Fibroblast of lung (primary cell): ENCODE measurements at regions not wholly inside any gene's neighbourhood (a gene's known extent, or its start where the extent isn't known, plus 50 kb on each side); places are given as distances from the start of the nearest gene placed in this dataset.

ENCODE experiments used
- EZH2 ChIP-seq: IDR thresholded peaks from 2 replicates; pipeline ENCODE4 v1.5.1; 2012; ENCODE audit warnings: low read length, control low read depth, mild to moderate bottlenecking; ENCODE audit errors: missing control alignments
- TF ChIP-seq, protein P1 (sequence below), 2 donors: IDR thresholded peaks in 1 of 2; conservative IDR thresholded peaks in 1 of 2; 1 replicate in 1 of 2; 2 replicates in 1 of 2; pipeline ENCODE4 v1.5.1; 2011 to 2012; ENCODE audit warnings: low read length in 2 of 2, control low read depth in 1 of 2, inconsistent platforms in 1 of 2, low read depth in 1 of 2, mild to moderate bottlenecking in 1 of 2

DNA sequence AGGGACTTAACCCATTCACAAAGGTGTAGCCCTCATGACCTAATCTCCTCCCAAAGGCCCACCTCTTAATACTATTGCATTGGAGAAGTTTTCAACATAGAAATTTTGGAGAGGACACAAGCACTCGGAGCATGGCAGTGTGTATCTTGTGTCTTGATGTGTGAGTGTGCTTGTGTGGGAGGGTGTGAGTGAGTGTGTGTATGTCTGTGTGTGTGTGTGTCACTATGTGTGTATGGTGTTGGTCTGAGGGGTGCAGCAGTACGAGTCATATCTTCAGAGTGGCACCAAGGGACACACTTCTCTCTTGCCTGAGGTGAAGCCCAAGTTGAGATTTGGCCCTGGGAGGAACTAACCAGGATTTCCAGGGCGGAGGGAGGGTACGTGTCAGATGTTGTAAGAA lies 73.7 kb downstream of the NAV1 start:
- TF ChIP-seq EZH2 = no peak
- TF ChIP-seq, protein P1, sequence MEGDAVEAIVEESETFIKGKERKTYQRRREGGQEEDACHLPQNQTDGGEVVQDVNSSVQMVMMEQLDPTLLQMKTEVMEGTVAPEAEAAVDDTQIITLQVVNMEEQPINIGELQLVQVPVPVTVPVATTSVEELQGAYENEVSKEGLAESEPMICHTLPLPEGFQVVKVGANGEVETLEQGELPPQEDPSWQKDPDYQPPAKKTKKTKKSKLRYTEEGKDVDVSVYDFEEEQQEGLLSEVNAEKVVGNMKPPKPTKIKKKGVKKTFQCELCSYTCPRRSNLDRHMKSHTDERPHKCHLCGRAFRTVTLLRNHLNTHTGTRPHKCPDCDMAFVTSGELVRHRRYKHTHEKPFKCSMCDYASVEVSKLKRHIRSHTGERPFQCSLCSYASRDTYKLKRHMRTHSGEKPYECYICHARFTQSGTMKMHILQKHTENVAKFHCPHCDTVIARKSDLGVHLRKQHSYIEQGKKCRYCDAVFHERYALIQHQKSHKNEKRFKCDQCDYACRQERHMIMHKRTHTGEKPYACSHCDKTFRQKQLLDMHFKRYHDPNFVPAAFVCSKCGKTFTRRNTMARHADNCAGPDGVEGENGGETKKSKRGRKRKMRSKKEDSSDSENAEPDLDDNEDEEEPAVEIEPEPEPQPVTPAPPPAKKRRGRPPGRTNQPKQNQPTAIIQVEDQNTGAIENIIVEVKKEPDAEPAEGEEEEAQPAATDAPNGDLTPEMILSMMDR (conservative IDR thresholded peaks at IDR 0.05 in 1 of 2, IDR thresholded peaks at IDR 0.05 in 1 of 2; ENCODE audit: low read depth in 1 of 2, low read length in 2 of 2) = no peak
